Loucy (cell line): ENCODE measurements at regions not wholly inside any gene's neighbourhood (a gene's known extent, or its start where the extent isn't known, plus 50 kb on each side); places are given as distances from the start of the nearest gene placed in this dataset.

Experiments
- H2AFZ ChIP-seq: fragments of 200-600 bp; sonication (generic); 2 replicates; pipeline ENCODE4 v1.6.0; 2016; ENCODE audit warnings: antibody characterized with exemption, mild to moderate bottlenecking, low read length, moderate library complexity
- H3F3A ChIP-seq: fragments of 200-600 bp; 2 replicates; pipeline ENCODE4 v1.6.0; 2016; ENCODE audit warnings: antibody characterized with exemption, low read depth, mild to moderate bottlenecking
- H3K27me3 ChIP-seq: fragments of 200-600 bp; sonication (generic); 2 replicates; pipeline ENCODE4 v1.6.1; 2014; ENCODE audit warnings: low read length, mild to moderate bottlenecking; ENCODE audit not compliant: insufficient read depth, poor library complexity, severe bottlenecking
- H3K36me3 ChIP-seq: fragments of 200-600 bp; sonication (generic); 2 replicates; pipeline ENCODE4 v1.6.1; 2016; ENCODE audit warnings: low read length; ENCODE audit not compliant: insufficient read depth
- H3K4me1 ChIP-seq: fragments of 200-600 bp; sonication (generic); 2 replicates; pipeline ENCODE4 v1.5.1; 2014; ENCODE audit warnings: low read length, mild to moderate bottlenecking; ENCODE audit not compliant: insufficient read depth, poor library complexity, severe bottlenecking
- H3K4me2 ChIP-seq: fragments of 200-600 bp; sonication (generic); 2 replicates; pipeline ENCODE4 v1.6.0; 2014; ENCODE audit warnings: antibody characterized with exemption, low read length, low read depth, mild to moderate bottlenecking; ENCODE audit not compliant: poor library complexity, severe bottlenecking
- H3K4me3 ChIP-seq: fragments of 200-600 bp; sonication (generic); 2 replicates; pipeline ENCODE4 v1.5.1; 2014; ENCODE audit warnings: low read length, mild to moderate bottlenecking, mixed read lengths; ENCODE audit not compliant: poor library complexity, severe bottlenecking
- H3K79me2 ChIP-seq: fragments of 200-600 bp; sonication (generic); 2 replicates; pipeline ENCODE4 v1.6.1; 2014; ENCODE audit warnings: low read length; ENCODE audit not compliant: insufficient read depth
- H3K9ac ChIP-seq: fragments of 200-600 bp; sonication (generic); 2 replicates; pipeline ENCODE4 v1.6.0; 2014; ENCODE audit warnings: mild to moderate bottlenecking, low read depth, low read length, moderate library complexity; ENCODE audit not compliant: poor library complexity, severe bottlenecking
- H3K9me2 ChIP-seq: fragments of 200-600 bp; sonication (generic); replicated peaks from 2 replicates; pipeline ENCODE4 v1.6.1; 2016; ENCODE audit warnings: low read depth, low read length, mixed read lengths
- H3K9me3 ChIP-seq: fragments of 200-600 bp; sonication (generic); 2 replicates; pipeline ENCODE4 v1.6.1; 2014; ENCODE audit warnings: mild to moderate bottlenecking, antibody characterized with exemption, low read length, low read depth; ENCODE audit not compliant: insufficient read depth
- H4K20me1 ChIP-seq: fragments of 200-600 bp; sonication (generic); 2 replicates; pipeline ENCODE4 v1.6.0; 2014; ENCODE audit warnings: antibody characterized with exemption, low read length, mild to moderate bottlenecking; ENCODE audit not compliant: insufficient read depth, poor library complexity, severe bottlenecking
- CTCF ChIP-seq: fragments of 200-600 bp; sonication (generic); conservative IDR thresholded peaks from 2 replicates; pipeline ENCODE4 v1.5.1; 2014; ENCODE audit warnings: mild to moderate bottlenecking, antibody characterized with exemption, low read length
- EZH2phosphoT487 ChIP-seq: fragments of 200-600 bp; IDR thresholded peaks from 2 replicates; pipeline ENCODE4 v1.6.1; 2018; ENCODE audit warnings: antibody characterized with exemption, mild to moderate bottlenecking, moderate library complexity, borderline replicate concordance

GRCh38 chr17:77380395-77381184 lies 239.8 kb downstream of the SEC14L1 start:
- Histone ChIP-seq H3K36me3 (peaks cover 6% of the 10 kb centered on the region; the same call in 1 of the 2 replicates), H3K79me2 (peaks cover 94% of the 10 kb centered on the region), H3K9ac (peak overlapping the region; percentile 59), H2AFZ (no peak overlapping the region), H3K4me2 (peak overlapping the region; percentile 76), H3K9me2 (no peaks in the 10 kb centered on the region), H3K4me1 (peaks cover 83% of the 10 kb centered on the region), H3K27me3 (no peaks in the 10 kb centered on the region), H3K4me3 (peak overlapping the region; percentile 71), H3F3A (no peaks in the 10 kb centered on the region), H3K9me3 (no peaks in the 10 kb centered on the region), H4K20me1 (peaks cover 69% of the 10 kb centered on the region)
- TF ChIP-seq EZH2phosphoT487: no peak
- TF ChIP-seq CTCF: no peak

- H3K4me1 ChIP-seq: peaks cover 90% of the 10 kb centered on the region
Observed at GRCh38 chr17:77381185-77381700, 240.5 kb downstream of the SEC14L1 start.

GRCh38 chr17:77381731-77382130 lies 241.0 kb downstream of the SEC14L1 start:
- Histone ChIP-seq H3K36me3 (peaks cover 6% of the 10 kb centered on the region; the same call in 1 of the 2 replicates), H3F3A (no peaks in the 10 kb centered on the region), H3K9ac (peak overlapping the region; percentile 59), H2AFZ (no peak overlapping the region), H3K4me2 (peak overlapping the region; percentile 76), H3K4me1 (peaks cover 91% of the 10 kb centered on the region), H4K20me1 (peaks cover 68% of the 10 kb centered on the region), H3K79me2 (peaks cover 94% of the 10 kb centered on the region), H3K9me3 (no peaks in the 10 kb centered on the region), H3K4me3 (peak overlapping the region; percentile 71), H3K27me3 (no peaks in the 10 kb centered on the region), H3K9me2 (no peaks in the 10 kb centered on the region)
- TF ChIP-seq EZH2phosphoT487: no peak
- TF ChIP-seq CTCF: no peak

More at GRCh38 chr17:77381185-77381700, 240.5 kb downstream of the SEC14L1 start:
- peaks cover 68% of the 10 kb centered on the region for H4K20me1 ChIP-seq
- no peaks in the 10 kb centered on the region for H3F3A ChIP-seq
- no peak overlapping the region for H2AFZ ChIP-seq
- no peaks in the 10 kb centered on the region for H3K9me2 ChIP-seq
- H3K36me3 ChIP-seq: peaks cover 6% of the 10 kb centered on the region; the same call in 1 of the 2 replicates
- H3K9ac ChIP-seq: peak overlapping the region; percentile 59
- peak overlapping the region; percentile 76 for H3K4me2 ChIP-seq
- peaks cover 94% of the 10 kb centered on the region for H3K79me2 ChIP-seq
- H3K4me3 ChIP-seq: peak overlapping the region; percentile 71
- H3K27me3 ChIP-seq: no peaks in the 10 kb centered on the region
- no peaks in the 10 kb centered on the region for H3K9me3 ChIP-seq
- TF ChIP-seq CTCF (no peak), EZH2phosphoT487 (no peak)
